B cell (primary cell): ENCODE measurements at regions not wholly inside any gene's neighbourhood (a gene's known extent, or its start where the extent isn't known, plus 50 kb on each side); places are given as distances from the start of the nearest gene placed in this dataset.

Source experiments
- ATAC-seq: fragments of 200-7000 bp; cut with Tn5 transposase; one replicate; pipeline ENCODE4 v1.10.0; 2021; ENCODE audit warnings: low read depth, mild to moderate bottlenecking, moderate number of reproducible peaks, moderate library complexity
- CTCF ChIA-PET: fragments of 350-600 bp; sonication (Branson Sonifier 250); formaldehyde crosslinking; loops from one replicate; lab custom pipeline; 2021; ENCODE audit warnings: antibody characterized with exemption, inconsistent platforms; lab: Charles Lee
- POLR2A ChIA-PET: fragments of 350-600 bp; sonication (Branson Sonifier 250); formaldehyde crosslinking; loops from one replicate; lab custom pipeline; 2021; ENCODE audit warnings: antibody characterized with exemption; lab: Charles Lee
- DNase-seq: peaks from one replicate; pipeline ENCODE4 v3.0.0; 2013
- H2AFZ ChIP-seq: 2 replicates; pipeline ENCODE4 v1.6.1; 2012; ENCODE audit warnings: mild to moderate bottlenecking, low read depth, low read length; ENCODE audit not compliant: insufficient read depth, poor library complexity, severe bottlenecking
- H3K27ac ChIP-seq, 2 donors: 1 replicate in 1 of 2; 2 replicates in 1 of 2; pipeline ENCODE4 v1.5.1; 2012 to 2013; ENCODE audit warnings: low read length in 2 of 2, mild to moderate bottlenecking in 2 of 2, moderate library complexity in 1 of 2
- H3K27me3 ChIP-seq, 4 experiments: fragments of 200-600 bp in 1 of 4; sonication (generic) in 1 of 4; replicated peaks in 1 of 4; 1 replicate in 2 of 4; 2 replicates in 2 of 4; pipeline versions ENCODE4 v1.6.1 to v1.7.0; 2013 to 2016; ENCODE audit warnings: low read length in 3 of 4, mild to moderate bottlenecking in 2 of 4, mixed read lengths in 1 of 4, moderate library complexity in 1 of 4; ENCODE audit not compliant: insufficient read depth in 4 of 4, control insufficient read depth in 3 of 4; ENCODE audit errors: control extremely low read depth in 1 of 4
- H3K36me3 ChIP-seq, 2 experiments: replicated peaks in 1 of 2; 1 replicate in 1 of 2; 2 replicates in 1 of 2; pipeline versions ENCODE4 v1.6.1 to v1.7.1; 2013; ENCODE audit warnings: low read length in 1 of 2; ENCODE audit not compliant: insufficient read depth in 2 of 2, control insufficient read depth in 1 of 2; ENCODE audit errors: control extremely low read depth in 1 of 2, extremely low read depth in 1 of 2
- H3K4me1 ChIP-seq, 2 donors: fragments of 200-600 bp in 1 of 2; sonication (generic) in 1 of 2; 1 replicate in 1 of 2; 2 replicates in 1 of 2; pipeline versions ENCODE4 v1.5.1 to v1.6.1; 2013 to 2017; ENCODE audit warnings: low read length in 2 of 2; ENCODE audit not compliant: control insufficient read depth in 2 of 2, insufficient read depth in 2 of 2
- H3K4me2 ChIP-seq: replicated peaks from 2 replicates; pipeline ENCODE3; 2012; ENCODE audit warnings: mild to moderate bottlenecking, low read depth, low read length; ENCODE audit not compliant: poor library complexity, severe bottlenecking
- H3K4me3 ChIP-seq, 5 experiments: fragments of 200-600 bp in 1 of 5; sonication (generic) in 1 of 5; 1 replicate in 3 of 5; 2 replicates in 2 of 5; pipeline versions ENCODE4 v1.5.1 to v1.7.0; 2011 to 2016; ENCODE audit warnings: low read length in 4 of 5, mild to moderate bottlenecking in 4 of 5, low read depth in 2 of 5, control low read depth in 1 of 5, moderate library complexity in 1 of 5; ENCODE audit not compliant: insufficient read depth in 1 of 5; ENCODE audit errors: control extremely low read depth in 1 of 5, extremely low read depth in 1 of 5
- H3K79me2 ChIP-seq: fragments of 200-600 bp; sonication (generic); one replicate; pipeline ENCODE4 v1.6.0; 2016; ENCODE audit warnings: low read length; ENCODE audit not compliant: control insufficient read depth, insufficient read depth
- H3K9ac ChIP-seq: fragments of 200-600 bp; sonication (generic); 2 replicates; pipeline ENCODE4 v1.6.1; 2017; ENCODE audit warnings: mild to moderate bottlenecking, low read length, moderate library complexity
- H3K9me3 ChIP-seq, 3 donors: one replicate each; pipeline versions ENCODE4 v1.6.1 to v1.7.1; 2013; ENCODE audit warnings: low read length in 2 of 3; ENCODE audit not compliant: control insufficient read depth in 2 of 3, insufficient read depth in 1 of 3; ENCODE audit errors: control extremely low read depth in 1 of 3
- H4K20me1 ChIP-seq: 2 replicates; pipeline ENCODE4 v1.6.0; 2012; ENCODE audit warnings: mild to moderate bottlenecking, low read length; ENCODE audit not compliant: insufficient read depth, control insufficient read depth, poor library complexity, severe bottlenecking
- H3K27ac Mint-ChIP-seq: one replicate; pipeline ENCODE4 v1.8.0; 2021; ENCODE audit warnings: mixed read lengths
- H3K27me3 Mint-ChIP-seq: one replicate; pipeline ENCODE4 v1.8.0; 2021; ENCODE audit warnings: mixed read lengths
- H3K4me1 Mint-ChIP-seq: one replicate; pipeline ENCODE4 v1.8.0; 2021; ENCODE audit warnings: mixed read lengths
- H3K4me3 Mint-ChIP-seq: one replicate; pipeline ENCODE4 v1.8.0; 2021; ENCODE audit warnings: mixed read lengths
- H3K9me3 Mint-ChIP-seq: one replicate; pipeline ENCODE4 v1.8.0; 2022; ENCODE audit warnings: mixed read lengths; ENCODE audit not compliant: insufficient read depth
- EZH2 ChIP-seq: IDR thresholded peaks from 2 replicates; pipeline ENCODE4 v1.6.1; 2012; ENCODE audit warnings: borderline replicate concordance, low read depth, mild to moderate bottlenecking, moderate library complexity, low read length; ENCODE audit not compliant: insufficient read depth, poor library complexity, severe bottlenecking
- WGBS: methylation state at CpG from one replicate; pipeline ENCODE4 v1.1.5; 2013; ENCODE audit warnings: missing lambda C conversion rate; ENCODE audit not compliant: insufficient coverage; 5-methylcytosine and 5-hydroxymethylcytosine counted together
- intact Hi-C: fragments of 100-400 bp; cut with micrococcal nuclease; formaldehyde crosslinking; loops from one replicate; pipeline ENCODE4 v1.10.0; 2022
- TF ChIP-seq, protein P1 (sequence below): fragments of 200-600 bp; IDR thresholded peaks from one replicate; pipeline ENCODE4 v1.8.0; 2022; ENCODE audit warnings: antibody characterized with exemption, mild to moderate bottlenecking

DNA sequence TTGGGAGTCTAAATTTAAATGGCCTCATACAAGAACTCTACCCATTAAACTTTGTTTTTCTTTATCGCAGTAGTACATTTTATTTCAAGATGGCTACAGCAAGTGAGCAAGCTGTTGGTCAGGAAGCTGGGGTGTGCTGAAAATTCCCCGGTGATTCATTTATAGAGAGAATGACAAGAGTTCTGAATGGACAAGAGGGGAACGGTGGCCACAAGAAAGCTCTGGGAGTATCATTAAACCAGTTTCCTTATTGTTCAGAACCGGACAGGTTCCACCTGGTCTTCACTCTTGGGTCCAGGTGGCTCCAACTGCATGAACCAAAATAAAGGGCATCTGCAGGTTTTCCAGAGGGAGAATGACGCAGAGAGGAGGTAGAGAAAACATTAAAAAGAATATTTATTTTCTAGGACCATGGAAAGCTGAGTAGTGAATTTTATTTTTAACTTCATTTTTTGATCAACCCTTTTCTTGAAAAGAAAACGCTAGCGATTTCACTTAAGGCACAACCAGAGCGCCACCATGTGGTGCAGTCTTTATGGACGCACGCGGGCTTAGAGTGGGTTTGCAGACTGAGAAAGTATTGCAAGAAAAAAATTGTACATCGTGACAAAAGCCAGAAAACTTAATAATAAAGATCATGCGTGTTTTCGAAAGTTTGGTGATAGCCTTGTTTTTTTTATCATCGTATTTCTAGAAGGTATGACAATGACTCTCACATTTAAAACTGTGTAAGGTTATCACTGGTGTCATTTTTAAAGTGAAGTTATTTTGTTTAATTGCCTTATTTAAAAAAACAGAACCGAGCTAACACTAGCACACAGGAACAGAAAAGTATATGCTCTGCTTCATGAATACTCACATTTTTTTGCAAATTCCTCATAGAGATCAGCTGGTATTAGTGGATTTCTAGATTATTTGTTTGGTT lies 97.9 kb upstream of the NOL4 start:
- Histone ChIP-seq H3K36me3 (no peaks in the 10 kb centered on the region), H3K4me3 (no peak overlapping the region), H3K79me2 (no peaks in the 10 kb centered on the region), H3K9me3 (no peaks in the 10 kb centered on the region), H3K27ac (no peak overlapping the region), H3K9ac (no peak overlapping the region), H2AFZ (no peak overlapping the region), H3K4me1 (no peaks in the 10 kb centered on the region), H4K20me1 (no peaks in the 10 kb centered on the region), H3K4me2 (no peak overlapping the region), H3K27me3 (no peaks in the 10 kb centered on the region)
- intact Hi-C loops = no loop called here
- WGBS = 40% methylated on average over 5 of the region's 16 CpGs
- DNase-seq (no peak), ATAC-seq (no peak)
- ChIA-PET CTCF (no interaction called here), POLR2A (no interaction called here)
- TF ChIP-seq, protein P1, sequence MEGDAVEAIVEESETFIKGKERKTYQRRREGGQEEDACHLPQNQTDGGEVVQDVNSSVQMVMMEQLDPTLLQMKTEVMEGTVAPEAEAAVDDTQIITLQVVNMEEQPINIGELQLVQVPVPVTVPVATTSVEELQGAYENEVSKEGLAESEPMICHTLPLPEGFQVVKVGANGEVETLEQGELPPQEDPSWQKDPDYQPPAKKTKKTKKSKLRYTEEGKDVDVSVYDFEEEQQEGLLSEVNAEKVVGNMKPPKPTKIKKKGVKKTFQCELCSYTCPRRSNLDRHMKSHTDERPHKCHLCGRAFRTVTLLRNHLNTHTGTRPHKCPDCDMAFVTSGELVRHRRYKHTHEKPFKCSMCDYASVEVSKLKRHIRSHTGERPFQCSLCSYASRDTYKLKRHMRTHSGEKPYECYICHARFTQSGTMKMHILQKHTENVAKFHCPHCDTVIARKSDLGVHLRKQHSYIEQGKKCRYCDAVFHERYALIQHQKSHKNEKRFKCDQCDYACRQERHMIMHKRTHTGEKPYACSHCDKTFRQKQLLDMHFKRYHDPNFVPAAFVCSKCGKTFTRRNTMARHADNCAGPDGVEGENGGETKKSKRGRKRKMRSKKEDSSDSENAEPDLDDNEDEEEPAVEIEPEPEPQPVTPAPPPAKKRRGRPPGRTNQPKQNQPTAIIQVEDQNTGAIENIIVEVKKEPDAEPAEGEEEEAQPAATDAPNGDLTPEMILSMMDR = no peak
- TF ChIP-seq EZH2 = no peak
- no peaks in the 10 kb centered on the region for H3K27me3 Mint-ChIP-seq
- no peak overlapping the region for H3K4me3 Mint-ChIP-seq
- no peaks in the 10 kb centered on the region for H3K4me1 Mint-ChIP-seq
- no peak overlapping the region for H3K27ac Mint-ChIP-seq
- H3K9me3 Mint-ChIP-seq = no peaks in the 10 kb centered on the region

DNA sequence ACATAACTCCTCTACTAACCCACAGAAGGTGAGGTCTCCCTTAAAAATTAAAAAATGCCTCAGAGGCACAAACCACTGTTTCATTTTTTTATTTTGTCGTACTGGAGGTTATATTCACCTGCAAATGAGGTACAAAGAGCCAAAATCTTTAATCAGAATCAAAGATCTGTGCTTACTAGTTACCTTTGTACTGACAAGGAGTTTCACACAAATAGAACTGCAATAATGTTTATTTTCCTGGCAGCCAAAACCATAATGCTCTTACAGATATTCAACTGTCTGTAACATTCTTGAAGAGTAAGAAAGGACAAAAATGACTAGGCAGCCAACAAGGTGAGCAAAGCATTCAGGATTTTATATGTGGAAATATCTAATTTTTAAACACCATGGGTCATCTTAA lies 105.1 kb upstream of the NOL4 start:
- Histone ChIP-seq H3K4me2 (no peak overlapping the region), H3K27me3 (no peaks in the 10 kb centered on the region), H3K36me3 (no peaks in the 10 kb centered on the region), H3K9ac (no peak overlapping the region), H2AFZ (no peak overlapping the region), H3K4me3 (no peak overlapping the region), H3K27ac (no peak overlapping the region), H3K79me2 (no peaks in the 10 kb centered on the region), H3K9me3 (peaks cover 0 to 4% (median 0%) of the 10 kb centered on the region in 3 donors), H3K4me1 (no peaks in the 10 kb centered on the region), H4K20me1 (no peaks in the 10 kb centered on the region)
- DNase-seq (no peak), ATAC-seq (no peak)
- Mint-ChIP-seq H3K27me3 (no peaks in the 10 kb centered on the region), H3K4me1 (no peaks in the 10 kb centered on the region), H3K4me3 (no peak overlapping the region), H3K27ac (no peak overlapping the region), H3K9me3 (no peaks in the 10 kb centered on the region)
- TF ChIP-seq, protein P1 = no peak
- no peak for TF ChIP-seq EZH2
- ChIA-PET CTCF (no interaction called here), POLR2A (no interaction called here)
- WGBS = no CpG with 5 or more reads among the region's 1 CpG
- intact Hi-C loops = no loop called here
